ENCODE measurements at regions not wholly inside any gene's neighbourhood (a gene's known extent, or its start where the extent isn't known, plus 50 kb on each side); places are given as distances from the start of the nearest gene placed in this dataset.

GRCh38 chr12:30012816-30013450, 229.2 kb upstream of the TMTC1 start:
- TF ChIP-seq POLR2A (IDR thresholded peaks at IDR 0.05; ENCODE audit: low read depth, low read length): no peak
- TF ChIP-seq POLR2AphosphoS5 (IDR thresholded peaks at IDR 0.05; ENCODE audit: low read depth, low read length): no peak
- no peak for TF ChIP-seq POU2F2 (IDR thresholded peaks at IDR 0.05; ENCODE audit: low read depth, low read length)
- TF ChIP-seq SPI1 (IDR thresholded peaks at IDR 0.05; ENCODE audit: low read depth, low read length): no peak
- TF ChIP-seq TAF1 (IDR thresholded peaks at IDR 0.05; ENCODE audit: low read depth, low read length): no peak
- no peak for TF ChIP-seq PAX5 (IDR thresholded peaks at IDR 0.05; ENCODE audit: insufficient read depth, low read length, severe bottlenecking)

Data from GM12891 (cell line).